ENCODE measurements at regions not wholly inside any gene's neighbourhood (a gene's known extent, or its start where the extent isn't known, plus 50 kb on each side); places are given as distances from the start of the nearest gene placed in this dataset.

GRCh38 chr1:4596486-4596885 lies 57.9 kb upstream of the AJAP1 start:
- TF ChIP-seq EGR1 (IDR thresholded peaks at IDR 0.05) = no peak
- TF ChIP-seq CEBPB (IDR thresholded peaks at IDR 0.05) = no peak
- no peak for TF ChIP-seq CREB1 (IDR thresholded peaks at IDR 0.05; ENCODE audit: low read depth)
- no peak for TF ChIP-seq REST (IDR thresholded peaks at IDR 0.05; ENCODE audit: low read depth)
- no peak for TF ChIP-seq MAX (IDR thresholded peaks at IDR 0.05)
- TF ChIP-seq YY1 (IDR thresholded peaks at IDR 0.05; ENCODE audit: low read depth) = no peak
- no peak for TF ChIP-seq NFIC (IDR thresholded peaks at IDR 0.05)
- TF ChIP-seq TCF12 (IDR thresholded peaks at IDR 0.05; ENCODE audit: low read depth) = no peak

- no peak for TF ChIP-seq USF1 (IDR thresholded peaks at IDR 0.05)
- no peak for TF ChIP-seq MAX (IDR thresholded peaks at IDR 0.05)
- TF ChIP-seq EGR1 (IDR thresholded peaks at IDR 0.05) = no peak
- TF ChIP-seq ZBTB7A (IDR thresholded peaks at IDR 0.05; ENCODE audit: low read depth) = no peak
- no peak for TF ChIP-seq TCF12 (IDR thresholded peaks at IDR 0.05; ENCODE audit: low read depth)
- TF ChIP-seq RAD21 (IDR thresholded peaks at IDR 0.05; ENCODE audit: low read depth) = no peak
- TF ChIP-seq YY1 (IDR thresholded peaks at IDR 0.05; ENCODE audit: low read depth) = no peak
- TF ChIP-seq TAF1 (IDR thresholded peaks at IDR 0.05; ENCODE audit: low read depth) = no peak
- no peak for TF ChIP-seq FOXM1 (IDR thresholded peaks at IDR 0.05; ENCODE audit: borderline replicate concordance, low read depth)
- no peak for TF ChIP-seq REST (IDR thresholded peaks at IDR 0.05; ENCODE audit: low read depth)
- TF ChIP-seq TEAD4 (IDR thresholded peaks at IDR 0.05) = no peak
- TF ChIP-seq NFIC (IDR thresholded peaks at IDR 0.05) = no peak
- TF ChIP-seq CREB1 (IDR thresholded peaks at IDR 0.05; ENCODE audit: low read depth) = no peak
- TF ChIP-seq EP300 (IDR thresholded peaks at IDR 0.05; ENCODE audit: borderline replicate concordance) = no peak
- no peak for TF ChIP-seq CEBPB (IDR thresholded peaks at IDR 0.05)
These were observed 57.4 kb upstream of the AJAP1 start for GRCh38 chr1:4597020-4597419.

- TF ChIP-seq MAX (IDR thresholded peaks at IDR 0.05) (no peak), NFIC (IDR thresholded peaks at IDR 0.05) (no peak)
These were observed 55.8 kb upstream of the AJAP1 start for GRCh38 chr1:4598561-4598960.

- TF ChIP-seq RAD21 (IDR thresholded peaks at IDR 0.05; ENCODE audit: low read depth) (no peak), MAX (IDR thresholded peaks at IDR 0.05) (no peak), FOXM1 (IDR thresholded peaks at IDR 0.05; ENCODE audit: borderline replicate concordance, low read depth) (no peak), TAF1 (IDR thresholded peaks at IDR 0.05; ENCODE audit: low read depth) (no peak), USF1 (IDR thresholded peaks at IDR 0.05) (no peak), ZBTB7A (IDR thresholded peaks at IDR 0.05; ENCODE audit: low read depth) (no peak), CREB1 (IDR thresholded peaks at IDR 0.05; ENCODE audit: low read depth) (no peak), CEBPB (IDR thresholded peaks at IDR 0.05) (no peak), EGR1 (IDR thresholded peaks at IDR 0.05) (no peak), EP300 (IDR thresholded peaks at IDR 0.05; ENCODE audit: borderline replicate concordance) (no peak), NFIC (IDR thresholded peaks at IDR 0.05) (no peak), YY1 (IDR thresholded peaks at IDR 0.05; ENCODE audit: low read depth) (no peak), TEAD4 (IDR thresholded peaks at IDR 0.05) (no peak), TCF12 (IDR thresholded peaks at IDR 0.05; ENCODE audit: low read depth) (no peak), REST (IDR thresholded peaks at IDR 0.05; ENCODE audit: low read depth) (no peak)
These were observed 54.9 kb upstream of the AJAP1 start for GRCh38 chr1:4599521-4599920.

All from Ishikawa (cell line).